A204.1 (cell line): ENCODE measurements at regions not wholly inside any gene's neighbourhood (a gene's known extent, or its start where the extent isn't known, plus 50 kb on each side); places are given as distances from the start of the nearest gene placed in this dataset.
"Not testable (repeated sequence)": the region's sequence is repeated elsewhere in the genome, so short reads cannot be mapped to it uniquely, and the experiment has no call there.

Experiments
- FAIRE-seq: peaks from 2 replicates; lab custom pipeline; 2012; peaks lifted over from hg19 to GRCh38; lab: Jason Lieb, UNC

GRCh38 chr2:235219048-235219447 is 267.2 kb downstream of the SH3BP4 start:
- FAIRE-seq = no peak

GRCh38 chr2:235220331-235220730 is 268.5 kb downstream of the SH3BP4 start:
- FAIRE-seq = no peak

GRCh38 chr2:235223011-235223410 is 270.8 kb upstream of the AGAP1 start:
- no peak for FAIRE-seq

- FAIRE-seq = no peak
Measured at GRCh38 chr2:235224410-235224809, 269.4 kb upstream of the AGAP1 start.

GRCh38 chr2:235225261-235225660 is 268.6 kb upstream of the AGAP1 start:
- no peak for FAIRE-seq

GRCh38 chr2:235227590-235227989 is 266.3 kb upstream of the AGAP1 start:
- FAIRE-seq = no peak

GRCh38 chr2:235228422-235228821 is 265.4 kb upstream of the AGAP1 start:
- FAIRE-seq = not testable (repeated sequence)

GRCh38 chr2:235229236-235229635 is 264.6 kb upstream of the AGAP1 start:
- no peak for FAIRE-seq

- FAIRE-seq = no peak
Measured at GRCh38 chr2:235230821-235231601, 262.8 kb upstream of the AGAP1 start.

- FAIRE-seq = no peak
Measured at GRCh38 chr2:235232449-235233433, 261.1 kb upstream of the AGAP1 start.

- no peak for FAIRE-seq
Measured at GRCh38 chr2:235234736-235235135, 259.1 kb upstream of the AGAP1 start.

- no peak for FAIRE-seq
Measured at GRCh38 chr2:235235977-235236767, 257.7 kb upstream of the AGAP1 start.

GRCh38 chr2:235238537-235238936 is 255.3 kb upstream of the AGAP1 start:
- FAIRE-seq = no peak

- FAIRE-seq = no peak
Measured at GRCh38 chr2:235240574-235240973, 253.3 kb upstream of the AGAP1 start.

GRCh38 chr2:235244255-235245220 is 249.3 kb upstream of the AGAP1 start:
- no peak for FAIRE-seq

GRCh38 chr2:235247001-235247400 is 246.8 kb upstream of the AGAP1 start:
- FAIRE-seq = no peak

- FAIRE-seq = no peak
Measured at GRCh38 chr2:235255693-235256092, 238.2 kb upstream of the AGAP1 start.

GRCh38 chr2:235257590-235257989 is 236.3 kb upstream of the AGAP1 start:
- no peak for FAIRE-seq

GRCh38 chr2:235262750-235263149 is 231.1 kb upstream of the AGAP1 start:
- no peak for FAIRE-seq

GRCh38 chr2:235263205-235264120 is 230.4 kb upstream of the AGAP1 start:
- FAIRE-seq = no peak
